B cell (primary cell): ENCODE measurements at regions not wholly inside any gene's neighbourhood (a gene's known extent, or its start where the extent isn't known, plus 50 kb on each side); places are given as distances from the start of the nearest gene placed in this dataset.

Source experiments
- ATAC-seq: fragments of 200-7000 bp; cut with Tn5 transposase; one replicate; pipeline ENCODE4 v1.10.0; 2021; ENCODE audit warnings: low read depth, mild to moderate bottlenecking, moderate number of reproducible peaks, moderate library complexity
- CTCF ChIA-PET: fragments of 350-600 bp; sonication (Branson Sonifier 250); formaldehyde crosslinking; loops from one replicate; lab custom pipeline; 2021; ENCODE audit warnings: antibody characterized with exemption, inconsistent platforms; lab: Charles Lee
- POLR2A ChIA-PET: fragments of 350-600 bp; sonication (Branson Sonifier 250); formaldehyde crosslinking; loops from one replicate; lab custom pipeline; 2021; ENCODE audit warnings: antibody characterized with exemption; lab: Charles Lee
- DNase-seq: peaks from one replicate; pipeline ENCODE4 v3.0.0; 2013
- H2AFZ ChIP-seq: 2 replicates; pipeline ENCODE4 v1.6.1; 2012; ENCODE audit warnings: mild to moderate bottlenecking, low read depth, low read length; ENCODE audit not compliant: insufficient read depth, poor library complexity, severe bottlenecking
- H3K27ac ChIP-seq, 2 donors: 1 replicate in 1 of 2; 2 replicates in 1 of 2; pipeline ENCODE4 v1.5.1; 2012 to 2013; ENCODE audit warnings: low read length in 2 of 2, mild to moderate bottlenecking in 2 of 2, moderate library complexity in 1 of 2
- H3K27me3 ChIP-seq, 4 experiments: fragments of 200-600 bp in 1 of 4; sonication (generic) in 1 of 4; replicated peaks in 1 of 4; 1 replicate in 2 of 4; 2 replicates in 2 of 4; pipeline versions ENCODE4 v1.6.1 to v1.7.0; 2013 to 2016; ENCODE audit warnings: low read length in 3 of 4, mild to moderate bottlenecking in 2 of 4, mixed read lengths in 1 of 4, moderate library complexity in 1 of 4; ENCODE audit not compliant: insufficient read depth in 4 of 4, control insufficient read depth in 3 of 4; ENCODE audit errors: control extremely low read depth in 1 of 4
- H3K36me3 ChIP-seq, 2 experiments: replicated peaks in 1 of 2; 1 replicate in 1 of 2; 2 replicates in 1 of 2; pipeline versions ENCODE4 v1.6.1 to v1.7.1; 2013; ENCODE audit warnings: low read length in 1 of 2; ENCODE audit not compliant: insufficient read depth in 2 of 2, control insufficient read depth in 1 of 2; ENCODE audit errors: control extremely low read depth in 1 of 2, extremely low read depth in 1 of 2
- H3K4me1 ChIP-seq, 2 donors: fragments of 200-600 bp in 1 of 2; sonication (generic) in 1 of 2; 1 replicate in 1 of 2; 2 replicates in 1 of 2; pipeline versions ENCODE4 v1.5.1 to v1.6.1; 2013 to 2017; ENCODE audit warnings: low read length in 2 of 2; ENCODE audit not compliant: control insufficient read depth in 2 of 2, insufficient read depth in 2 of 2
- H3K4me2 ChIP-seq: replicated peaks from 2 replicates; pipeline ENCODE3; 2012; ENCODE audit warnings: mild to moderate bottlenecking, low read depth, low read length; ENCODE audit not compliant: poor library complexity, severe bottlenecking
- H3K4me3 ChIP-seq, 5 experiments: fragments of 200-600 bp in 1 of 5; sonication (generic) in 1 of 5; 1 replicate in 3 of 5; 2 replicates in 2 of 5; pipeline versions ENCODE4 v1.5.1 to v1.7.0; 2011 to 2016; ENCODE audit warnings: low read length in 4 of 5, mild to moderate bottlenecking in 4 of 5, low read depth in 2 of 5, control low read depth in 1 of 5, moderate library complexity in 1 of 5; ENCODE audit not compliant: insufficient read depth in 1 of 5; ENCODE audit errors: control extremely low read depth in 1 of 5, extremely low read depth in 1 of 5
- H3K79me2 ChIP-seq: fragments of 200-600 bp; sonication (generic); one replicate; pipeline ENCODE4 v1.6.0; 2016; ENCODE audit warnings: low read length; ENCODE audit not compliant: control insufficient read depth, insufficient read depth
- H3K9ac ChIP-seq: fragments of 200-600 bp; sonication (generic); 2 replicates; pipeline ENCODE4 v1.6.1; 2017; ENCODE audit warnings: mild to moderate bottlenecking, low read length, moderate library complexity
- H3K9me3 ChIP-seq, 3 donors: one replicate each; pipeline versions ENCODE4 v1.6.1 to v1.7.1; 2013; ENCODE audit warnings: low read length in 2 of 3; ENCODE audit not compliant: control insufficient read depth in 2 of 3, insufficient read depth in 1 of 3; ENCODE audit errors: control extremely low read depth in 1 of 3
- H4K20me1 ChIP-seq: 2 replicates; pipeline ENCODE4 v1.6.0; 2012; ENCODE audit warnings: mild to moderate bottlenecking, low read length; ENCODE audit not compliant: insufficient read depth, control insufficient read depth, poor library complexity, severe bottlenecking
- H3K27ac Mint-ChIP-seq: one replicate; pipeline ENCODE4 v1.8.0; 2021; ENCODE audit warnings: mixed read lengths
- H3K27me3 Mint-ChIP-seq: one replicate; pipeline ENCODE4 v1.8.0; 2021; ENCODE audit warnings: mixed read lengths
- H3K4me1 Mint-ChIP-seq: one replicate; pipeline ENCODE4 v1.8.0; 2021; ENCODE audit warnings: mixed read lengths
- H3K4me3 Mint-ChIP-seq: one replicate; pipeline ENCODE4 v1.8.0; 2021; ENCODE audit warnings: mixed read lengths
- H3K9me3 Mint-ChIP-seq: one replicate; pipeline ENCODE4 v1.8.0; 2022; ENCODE audit warnings: mixed read lengths; ENCODE audit not compliant: insufficient read depth
- CTCF ChIP-seq: fragments of 200-600 bp; IDR thresholded peaks from one replicate; pipeline ENCODE4 v1.8.0; 2022; ENCODE audit warnings: antibody characterized with exemption, mild to moderate bottlenecking
- EZH2 ChIP-seq: IDR thresholded peaks from 2 replicates; pipeline ENCODE4 v1.6.1; 2012; ENCODE audit warnings: borderline replicate concordance, low read depth, mild to moderate bottlenecking, moderate library complexity, low read length; ENCODE audit not compliant: insufficient read depth, poor library complexity, severe bottlenecking
- intact Hi-C: fragments of 100-400 bp; cut with micrococcal nuclease; formaldehyde crosslinking; loops from one replicate; pipeline ENCODE4 v1.10.0; 2022

GRCh38 chr2:187274146-187274545 lies 173.9 kb downstream of the CALCRL start:
- H3K79me2 ChIP-seq, result no peaks in the 10 kb centered on the region
- POLR2A ChIA-PET, result no interaction called here
- intact Hi-C loops, result no loop called here
- H3K9ac ChIP-seq, result no peak overlapping the region
- H3K9me3 Mint-ChIP-seq, result no peaks in the 10 kb centered on the region
- ATAC-seq (no peak), DNase-seq (no peak)
- TF ChIP-seq EZH2 (no peak), CTCF (no peak)
- H3K4me3 Mint-ChIP-seq, result no peak overlapping the region
- no peak overlapping the region for H3K27ac Mint-ChIP-seq
- no peaks in the 10 kb centered on the region for H3K27me3 ChIP-seq
- H3K4me1 Mint-ChIP-seq, result no peaks in the 10 kb centered on the region
- H3K27me3 Mint-ChIP-seq, result no peaks in the 10 kb centered on the region
- H4K20me1 ChIP-seq, result no peaks in the 10 kb centered on the region
- H3K4me2 ChIP-seq, result no peak overlapping the region
- H2AFZ ChIP-seq, result no peak overlapping the region
- H3K4me3 ChIP-seq, result no peak overlapping the region
- H3K36me3 ChIP-seq, result no peaks in the 10 kb centered on the region
- CTCF ChIA-PET, result no interaction called here
- H3K4me1 ChIP-seq, result no peaks in the 10 kb centered on the region
- no peaks in the 10 kb centered on the region for H3K9me3 ChIP-seq
- H3K27ac ChIP-seq, result no peak overlapping the region

GRCh38 chr2:187272255-187272654 lies 175.8 kb downstream of the CALCRL start:
- TF ChIP-seq EZH2 (no peak), CTCF (no peak)
- no peaks in the 10 kb centered on the region for H3K4me1 ChIP-seq
- peaks cover 2% of the 10 kb centered on the region for H3K9me3 Mint-ChIP-seq
- no peaks in the 10 kb centered on the region for H3K27me3 ChIP-seq
- no peaks in the 10 kb centered on the region for H3K79me2 ChIP-seq
- H2AFZ ChIP-seq, result no peak overlapping the region
- H3K36me3 ChIP-seq, result no peaks in the 10 kb centered on the region
- ATAC-seq, result no peak
- H3K9me3 ChIP-seq, result no peaks in the 10 kb centered on the region
- intact Hi-C loops, result no loop called here
- ChIA-PET POLR2A (no interaction called here), CTCF (no interaction called here)
- no peak overlapping the region for H3K27ac ChIP-seq
- H3K4me2 ChIP-seq, result no peak overlapping the region
- H3K9ac ChIP-seq, result no peak overlapping the region
- H4K20me1 ChIP-seq, result no peaks in the 10 kb centered on the region
- no peak overlapping the region for H3K4me3 Mint-ChIP-seq
- no peak overlapping the region for H3K4me3 ChIP-seq
- no peaks in the 10 kb centered on the region for H3K4me1 Mint-ChIP-seq
- no peak for DNase-seq
- no peaks in the 10 kb centered on the region for H3K27me3 Mint-ChIP-seq
- H3K27ac Mint-ChIP-seq, result no peak overlapping the region
